ENCODE measurements at regions not wholly inside any gene's neighbourhood (a gene's known extent, or its start where the extent isn't known, plus 50 kb on each side); places are given as distances from the start of the nearest gene placed in this dataset.

- DNase-seq (ENCODE audit: insufficient read length, low spot score) (no peak), FAIRE-seq (no peak)
- TF ChIP-seq TAF1 (IDR thresholded peaks at IDR 0.05; ENCODE audit: low read depth, low read length) (no peak), POLR2AphosphoS5 (IDR thresholded peaks at IDR 0.05; ENCODE audit: low read depth, low read length) (no peak), POU2F2 (IDR thresholded peaks at IDR 0.05; ENCODE audit: low read depth, low read length) (no peak), SPI1 (IDR thresholded peaks at IDR 0.05; ENCODE audit: low read depth, low read length) (no peak), PAX5 (IDR thresholded peaks at IDR 0.05; ENCODE audit: insufficient read depth, low read length, severe bottlenecking) (no peak), POLR2A (IDR thresholded peaks at IDR 0.05; ENCODE audit: low read depth, low read length) (no peak)
Observed at GRCh38 chr3:107076946-107077345, 300.3 kb upstream of the CCDC54 start.

- FAIRE-seq, result no peak
- no peak for TF ChIP-seq TAF1 (IDR thresholded peaks at IDR 0.05; ENCODE audit: low read depth, low read length)
- no peak for TF ChIP-seq POLR2AphosphoS5 (IDR thresholded peaks at IDR 0.05; ENCODE audit: low read depth, low read length)
- no peak for TF ChIP-seq POU2F2 (IDR thresholded peaks at IDR 0.05; ENCODE audit: low read depth, low read length)
- no peak for TF ChIP-seq SPI1 (IDR thresholded peaks at IDR 0.05; ENCODE audit: low read depth, low read length)
- TF ChIP-seq PAX5 (IDR thresholded peaks at IDR 0.05; ENCODE audit: insufficient read depth, low read length, severe bottlenecking), result no peak
- TF ChIP-seq POLR2A (IDR thresholded peaks at IDR 0.05; ENCODE audit: low read depth, low read length), result no peak
Observed at GRCh38 chr3:107077391-107077790, 299.8 kb upstream of the CCDC54 start.

GRCh38 chr3:107082527-107082926 is 294.7 kb upstream of the CCDC54 start:
- FAIRE-seq (no peak), DNase-seq (ENCODE audit: insufficient read length, low spot score) (no peak)
- TF ChIP-seq SPI1 (IDR thresholded peaks at IDR 0.05; ENCODE audit: low read depth, low read length) (no peak), PAX5 (IDR thresholded peaks at IDR 0.05; ENCODE audit: insufficient read depth, low read length, severe bottlenecking) (no peak), POLR2A (IDR thresholded peaks at IDR 0.05; ENCODE audit: low read depth, low read length) (no peak), POU2F2 (IDR thresholded peaks at IDR 0.05; ENCODE audit: low read depth, low read length) (no peak), POLR2AphosphoS5 (IDR thresholded peaks at IDR 0.05; ENCODE audit: low read depth, low read length) (no peak), TAF1 (IDR thresholded peaks at IDR 0.05; ENCODE audit: low read depth, low read length) (no peak)

More at GRCh38 chr3:107077391-107077790, 299.8 kb upstream of the CCDC54 start:
- no peak for DNase-seq (ENCODE audit: insufficient read length, low spot score)

- TF ChIP-seq PAX5 (IDR thresholded peaks at IDR 0.05; ENCODE audit: insufficient read depth, low read length, severe bottlenecking) (no peak), POLR2A (IDR thresholded peaks at IDR 0.05; ENCODE audit: low read depth, low read length) (no peak), POLR2AphosphoS5 (IDR thresholded peaks at IDR 0.05; ENCODE audit: low read depth, low read length) (no peak), SPI1 (IDR thresholded peaks at IDR 0.05; ENCODE audit: low read depth, low read length) (no peak), TAF1 (IDR thresholded peaks at IDR 0.05; ENCODE audit: low read depth, low read length) (no peak), POU2F2 (IDR thresholded peaks at IDR 0.05; ENCODE audit: low read depth, low read length) (no peak)
- DNase-seq (ENCODE audit: insufficient read length, low spot score), result no peak
- no peak for FAIRE-seq
Observed at GRCh38 chr3:107085261-107085660, 292.0 kb upstream of the CCDC54 start.

- DNase-seq (ENCODE audit: insufficient read length, low spot score) (no peak), FAIRE-seq (no peak)
- TF ChIP-seq POLR2A (IDR thresholded peaks at IDR 0.05; ENCODE audit: low read depth, low read length), result no peak
Observed at GRCh38 chr3:107092121-107092520, 285.1 kb upstream of the CCDC54 start.

GRCh38 chr3:107098864-107099263 is 278.4 kb upstream of the CCDC54 start:
- TF ChIP-seq POLR2AphosphoS5 (IDR thresholded peaks at IDR 0.05; ENCODE audit: low read depth, low read length) (no peak), SPI1 (IDR thresholded peaks at IDR 0.05; ENCODE audit: low read depth, low read length) (no peak), PAX5 (IDR thresholded peaks at IDR 0.05; ENCODE audit: insufficient read depth, low read length, severe bottlenecking) (no peak)
- FAIRE-seq (no peak), DNase-seq (ENCODE audit: insufficient read length, low spot score) (no peak)

GRCh38 chr3:107100137-107100536 is 277.1 kb upstream of the CCDC54 start:
- TF ChIP-seq TAF1 (IDR thresholded peaks at IDR 0.05; ENCODE audit: low read depth, low read length) (no peak), PAX5 (IDR thresholded peaks at IDR 0.05; ENCODE audit: insufficient read depth, low read length, severe bottlenecking) (no peak), SPI1 (IDR thresholded peaks at IDR 0.05; ENCODE audit: low read depth, low read length) (no peak), POU2F2 (IDR thresholded peaks at IDR 0.05; ENCODE audit: low read depth, low read length) (no peak), POLR2A (IDR thresholded peaks at IDR 0.05; ENCODE audit: low read depth, low read length) (no peak), POLR2AphosphoS5 (IDR thresholded peaks at IDR 0.05; ENCODE audit: low read depth, low read length) (no peak)
- DNase-seq (ENCODE audit: insufficient read length, low spot score) (no peak), FAIRE-seq (no peak)

GRCh38 chr3:107100573-107100972 is 276.7 kb upstream of the CCDC54 start:
- TF ChIP-seq TAF1 (IDR thresholded peaks at IDR 0.05; ENCODE audit: low read depth, low read length) (no peak), POLR2AphosphoS5 (IDR thresholded peaks at IDR 0.05; ENCODE audit: low read depth, low read length) (no peak), PAX5 (IDR thresholded peaks at IDR 0.05; ENCODE audit: insufficient read depth, low read length, severe bottlenecking) (no peak), SPI1 (IDR thresholded peaks at IDR 0.05; ENCODE audit: low read depth, low read length) (no peak), POLR2A (IDR thresholded peaks at IDR 0.05; ENCODE audit: low read depth, low read length) (no peak), POU2F2 (IDR thresholded peaks at IDR 0.05; ENCODE audit: low read depth, low read length) (no peak)
- DNase-seq (ENCODE audit: insufficient read length, low spot score), result no peak
- FAIRE-seq, result no peak

- TF ChIP-seq POLR2A (IDR thresholded peaks at IDR 0.05; ENCODE audit: low read depth, low read length), result no peak
- no peak for TF ChIP-seq POU2F2 (IDR thresholded peaks at IDR 0.05; ENCODE audit: low read depth, low read length)
- no peak for FAIRE-seq
- no peak for DNase-seq (ENCODE audit: insufficient read length, low spot score)
Observed at GRCh38 chr3:107103786-107104185, 273.5 kb upstream of the CCDC54 start.

GRCh38 chr3:107106316-107106715 is 270.9 kb upstream of the CCDC54 start:
- TF ChIP-seq POU2F2 (IDR thresholded peaks at IDR 0.05; ENCODE audit: low read depth, low read length) (no peak), TAF1 (IDR thresholded peaks at IDR 0.05; ENCODE audit: low read depth, low read length) (no peak)
- FAIRE-seq (no peak), DNase-seq (ENCODE audit: insufficient read length, low spot score) (no peak)

- FAIRE-seq, result no peak
Observed at GRCh38 chr3:107106907-107107306, 270.3 kb upstream of the CCDC54 start.

More at GRCh38 chr3:107106907-107107306, 270.3 kb upstream of the CCDC54 start:
- no peak for TF ChIP-seq POU2F2 (IDR thresholded peaks at IDR 0.05; ENCODE audit: low read depth, low read length)
- no peak for TF ChIP-seq POLR2AphosphoS5 (IDR thresholded peaks at IDR 0.05; ENCODE audit: low read depth, low read length)
- TF ChIP-seq POLR2A (IDR thresholded peaks at IDR 0.05; ENCODE audit: low read depth, low read length), result no peak
- TF ChIP-seq PAX5 (IDR thresholded peaks at IDR 0.05; ENCODE audit: insufficient read depth, low read length, severe bottlenecking), result no peak
- no peak for TF ChIP-seq SPI1 (IDR thresholded peaks at IDR 0.05; ENCODE audit: low read depth, low read length)
- no peak for TF ChIP-seq TAF1 (IDR thresholded peaks at IDR 0.05; ENCODE audit: low read depth, low read length)
- no peak for DNase-seq (ENCODE audit: insufficient read length, low spot score)

All from GM12891 (cell line).